ENCODE measurements at regions not wholly inside any gene's neighbourhood (a gene's known extent, or its start where the extent isn't known, plus 50 kb on each side); places are given as distances from the start of the nearest gene placed in this dataset.

DNA sequence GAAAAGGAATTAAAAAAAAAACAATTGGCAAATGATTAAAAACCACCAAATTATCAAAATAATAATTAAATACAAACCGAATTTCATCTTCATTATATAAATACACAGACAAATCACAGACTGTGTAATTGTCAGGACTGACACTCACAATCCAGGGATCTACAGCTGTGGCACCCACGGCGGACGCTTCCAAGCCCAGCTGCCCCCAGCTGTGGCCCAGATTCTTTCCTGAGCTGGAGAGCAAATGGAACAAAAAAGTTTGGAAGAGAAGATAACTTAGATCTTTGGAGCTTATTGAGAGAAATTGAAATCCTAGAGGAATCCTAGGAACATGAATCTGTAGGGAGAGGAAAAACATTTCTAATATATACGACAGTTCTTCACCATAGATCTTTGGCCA is 316.1 kb downstream of the OTUD1 start:
- CTCF ChIA-PET, result no interaction called here

GRCh38 chr10:23755556-23755955 is 316.7 kb downstream of the OTUD1 start:
- no peak overlapping the region for H3K4me3 ChIP-seq (ENCODE audit: low read depth, low read length)
- TF ChIP-seq CTCF (IDR thresholded peaks at IDR 0.05; ENCODE audit: insufficient read depth, low read length, missing control alignments), result no peak
- DNase-seq (ENCODE audit: low read depth, low spot score), result no peak
- ChIA-PET POLR2A (no interaction called here), CTCF (no interaction called here)

More for the DNA sequence above, 316.1 kb downstream of the OTUD1 start:
- TF ChIP-seq CTCF (IDR thresholded peaks at IDR 0.05; ENCODE audit: insufficient read depth, low read length, missing control alignments), result no peak
- no peak for DNase-seq (ENCODE audit: low read depth, low spot score)
- no peak overlapping the region for H3K4me3 ChIP-seq (ENCODE audit: low read depth, low read length)
- POLR2A ChIA-PET, result no interaction called here

GRCh38 chr10:23768281-23768680 is 329.4 kb downstream of the OTUD1 start:
- no peak overlapping the region for H3K4me3 ChIP-seq (ENCODE audit: low read depth, low read length)
- TF ChIP-seq CTCF (IDR thresholded peaks at IDR 0.05; ENCODE audit: insufficient read depth, low read length, missing control alignments), result no peak
- no peak for DNase-seq (ENCODE audit: low read depth, low spot score)
- ChIA-PET CTCF (no interaction called here), POLR2A (no interaction called here)

DNA sequence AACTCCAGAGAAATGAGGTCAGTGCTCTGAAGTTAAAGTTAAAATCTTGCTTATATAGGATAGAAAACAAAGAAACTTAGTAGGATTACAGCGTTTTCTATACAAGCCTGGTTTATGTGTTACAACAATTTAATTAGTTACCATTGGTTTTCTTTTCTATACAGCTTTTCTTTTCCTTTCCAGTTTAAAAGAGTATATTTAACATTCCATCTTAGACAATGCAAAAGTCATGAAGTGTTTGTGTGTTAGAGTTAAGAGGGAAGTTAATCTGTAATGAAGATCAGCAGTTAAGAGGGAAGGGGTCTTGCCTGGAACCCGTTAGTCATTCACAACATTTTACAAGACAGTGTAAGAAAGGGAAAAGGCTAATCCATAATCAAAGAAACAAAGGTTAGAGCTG is 338.3 kb downstream of the OTUD1 start:
- TF ChIP-seq CTCF (IDR thresholded peaks at IDR 0.05; ENCODE audit: insufficient read depth, low read length, missing control alignments), result no peak
- H3K4me3 ChIP-seq (ENCODE audit: low read depth, low read length), result no peak overlapping the region
- ChIA-PET CTCF (no interaction called here), POLR2A (no interaction called here)
- no peak for DNase-seq (ENCODE audit: low read depth, low spot score)

DNA sequence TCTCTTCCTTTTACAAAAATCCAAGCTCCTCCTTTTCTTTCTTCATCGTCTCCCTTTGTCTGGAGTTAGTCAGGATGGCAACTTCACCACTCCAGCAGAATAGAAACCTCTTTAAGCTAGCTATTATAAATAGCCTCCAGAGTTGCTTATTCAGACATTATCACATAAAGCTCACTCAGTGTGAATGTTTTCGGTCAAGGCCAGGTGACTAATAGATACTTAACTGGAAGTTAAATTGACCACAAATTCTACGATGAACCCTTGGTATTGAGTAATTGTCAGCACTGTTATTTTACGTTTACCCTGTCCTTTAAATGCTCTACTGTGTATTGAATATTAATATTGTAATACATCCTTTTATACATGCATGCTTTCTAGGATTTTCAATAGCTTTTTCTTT is 340.4 kb downstream of the OTUD1 start:
- POLR2A ChIA-PET, result no interaction called here
- no peak for DNase-seq (ENCODE audit: low read depth, low spot score)
- TF ChIP-seq CTCF (IDR thresholded peaks at IDR 0.05; ENCODE audit: insufficient read depth, low read length, missing control alignments), result no peak
- CTCF ChIA-PET, result no interaction called here
- no peak overlapping the region for H3K4me3 ChIP-seq (ENCODE audit: low read depth, low read length)

DNA sequence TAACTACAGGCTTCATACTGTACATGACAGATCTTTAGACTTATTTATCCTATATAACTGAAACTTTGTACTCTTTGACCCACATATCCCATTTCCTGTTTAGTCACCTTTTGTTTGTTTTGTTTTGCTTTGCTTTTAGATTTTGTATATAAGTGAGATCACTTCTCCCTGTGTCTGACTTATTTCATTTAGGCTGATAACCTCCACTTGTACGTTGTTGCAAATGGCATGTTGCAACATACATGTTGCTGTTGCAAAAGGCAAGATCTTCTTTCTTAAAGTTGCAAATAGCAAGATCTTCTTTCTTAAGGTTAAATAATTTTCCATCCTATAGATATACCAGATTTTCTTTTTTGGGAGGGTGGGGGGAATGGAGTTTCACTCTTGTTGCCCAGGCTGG is 341.5 kb downstream of the OTUD1 start:
- TF ChIP-seq CTCF (IDR thresholded peaks at IDR 0.05; ENCODE audit: insufficient read depth, low read length, missing control alignments), result no peak
- DNase-seq (ENCODE audit: low read depth, low spot score), result no peak
- ChIA-PET CTCF (no interaction called here), POLR2A (no interaction called here)
- no peak overlapping the region for H3K4me3 ChIP-seq (ENCODE audit: low read depth, low read length)

Measured in AG04449 (cell line).